ENCODE measurements at regions not wholly inside any gene's neighbourhood (a gene's known extent, or its start where the extent isn't known, plus 50 kb on each side); places are given as distances from the start of the nearest gene placed in this dataset.

DNA sequence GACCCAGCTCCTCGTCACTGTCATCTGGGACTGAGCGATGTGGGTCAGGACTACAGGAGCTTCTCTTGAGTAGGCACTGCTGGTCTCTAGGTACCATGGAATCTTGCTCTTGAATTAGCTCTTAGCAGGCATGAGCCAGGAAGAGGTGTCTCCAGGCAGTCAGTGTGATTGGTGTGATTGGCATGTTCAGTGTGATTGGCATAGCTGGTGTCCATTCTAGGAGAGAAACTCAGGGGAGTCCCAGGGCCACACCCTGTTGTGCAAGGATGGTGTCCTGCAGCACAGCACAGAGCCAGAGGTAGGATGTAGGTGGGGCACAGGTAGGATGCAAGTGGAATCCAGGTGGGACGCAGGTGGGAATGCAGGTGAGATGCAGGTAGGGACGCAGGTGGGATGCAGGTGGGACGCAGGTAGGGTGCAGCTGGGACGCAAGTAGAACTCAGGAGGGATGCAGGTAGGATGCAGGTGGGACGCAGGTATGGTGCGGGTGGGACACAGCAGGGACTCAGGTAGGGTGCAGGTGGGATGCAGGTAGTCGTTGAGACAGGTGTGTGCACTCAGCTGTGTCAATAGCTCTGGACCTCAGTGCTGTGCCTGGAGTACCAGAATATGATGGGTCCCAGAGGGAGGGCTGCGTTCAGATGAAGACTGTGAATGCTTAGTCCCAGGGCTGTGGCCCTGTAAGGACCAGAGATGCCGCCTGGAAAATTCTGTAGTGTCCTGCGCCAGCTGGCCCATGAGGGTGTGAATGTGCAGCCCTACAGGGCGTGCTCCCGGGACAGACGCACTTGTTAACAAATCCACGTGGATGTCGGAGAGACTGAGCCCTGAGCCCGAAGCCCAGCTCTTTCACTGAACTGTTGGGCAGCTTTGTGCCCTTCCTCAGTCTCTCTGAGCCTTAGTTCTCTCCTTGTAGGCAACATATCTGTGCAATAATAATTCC lies 248.2 kb upstream of the PITRM1 start:
- peaks cover 7% of the 10 kb centered on the region for H3K4me1 ChIP-seq
- H3K4me3 ChIP-seq, result no peak overlapping the region
- no peaks in the 10 kb centered on the region for H3K9me3 ChIP-seq
- peak in 1 of 2 donors; percentile 53 for DNase-seq (ENCODE audit: low spot score in 2 of 2)
- TF ChIP-seq POLR2AphosphoS5 (IDR thresholded peaks at IDR 0.05), result no peak
- H3K27ac ChIP-seq, result no peak overlapping the region
- no peaks in the 10 kb centered on the region for H3K27me3 ChIP-seq
- no peaks in the 10 kb centered on the region for H3K36me3 ChIP-seq
- 85% methylated on average over 17 of the region's 18 CpGs for WGBS

- Histone ChIP-seq H3K4me1 (peaks cover 4% of the 10 kb centered on the region), H3K4me3 (no peak overlapping the region), H3K27ac (no peak overlapping the region), H3K27me3 (no peaks in the 10 kb centered on the region), H3K9me3 (no peaks in the 10 kb centered on the region), H3K36me3 (no peaks in the 10 kb centered on the region)
- DNase-seq (ENCODE audit: low spot score in 2 of 2), result peak in 1 of 2 donors; percentile 59
- TF ChIP-seq POLR2A (IDR thresholded peaks at IDR 0.05) (no peak), EP300 (IDR thresholded peaks at IDR 0.05) (no peak), POLR2AphosphoS5 (IDR thresholded peaks at IDR 0.05) (no peak)
- TF ChIP-seq, protein P1, sequence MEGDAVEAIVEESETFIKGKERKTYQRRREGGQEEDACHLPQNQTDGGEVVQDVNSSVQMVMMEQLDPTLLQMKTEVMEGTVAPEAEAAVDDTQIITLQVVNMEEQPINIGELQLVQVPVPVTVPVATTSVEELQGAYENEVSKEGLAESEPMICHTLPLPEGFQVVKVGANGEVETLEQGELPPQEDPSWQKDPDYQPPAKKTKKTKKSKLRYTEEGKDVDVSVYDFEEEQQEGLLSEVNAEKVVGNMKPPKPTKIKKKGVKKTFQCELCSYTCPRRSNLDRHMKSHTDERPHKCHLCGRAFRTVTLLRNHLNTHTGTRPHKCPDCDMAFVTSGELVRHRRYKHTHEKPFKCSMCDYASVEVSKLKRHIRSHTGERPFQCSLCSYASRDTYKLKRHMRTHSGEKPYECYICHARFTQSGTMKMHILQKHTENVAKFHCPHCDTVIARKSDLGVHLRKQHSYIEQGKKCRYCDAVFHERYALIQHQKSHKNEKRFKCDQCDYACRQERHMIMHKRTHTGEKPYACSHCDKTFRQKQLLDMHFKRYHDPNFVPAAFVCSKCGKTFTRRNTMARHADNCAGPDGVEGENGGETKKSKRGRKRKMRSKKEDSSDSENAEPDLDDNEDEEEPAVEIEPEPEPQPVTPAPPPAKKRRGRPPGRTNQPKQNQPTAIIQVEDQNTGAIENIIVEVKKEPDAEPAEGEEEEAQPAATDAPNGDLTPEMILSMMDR (IDR thresholded peaks at IDR 0.05), result no peak
- 66% methylated on average over 11 of the region's 12 CpGs for WGBS
Observed at GRCh38 chr10:3419719-3420495, 247.3 kb upstream of the PITRM1 start.

GRCh38 chr10:3418926-3419325 lies 246.3 kb upstream of the PITRM1 start:
- DNase-seq (ENCODE audit: low spot score in 2 of 2), result peak in 1 of 2 donors; percentile 32
- Histone ChIP-seq H3K27me3 (no peaks in the 10 kb centered on the region), H3K4me3 (no peak overlapping the region), H3K27ac (no peak overlapping the region), H3K9me3 (no peaks in the 10 kb centered on the region), H3K36me3 (no peaks in the 10 kb centered on the region), H3K4me1 (no peaks in the 10 kb centered on the region)
- WGBS, result 84% methylated on average over 11 of the region's 12 CpGs
- TF ChIP-seq POLR2AphosphoS5 (IDR thresholded peaks at IDR 0.05), result no peak
- TF ChIP-seq, protein P1 (IDR thresholded peaks at IDR 0.05), result no peak

- no peak for TF ChIP-seq POLR2A (IDR thresholded peaks at IDR 0.05)
- no peak for TF ChIP-seq POLR2AphosphoS5 (IDR thresholded peaks at IDR 0.05)
- TF ChIP-seq, protein P1 (IDR thresholded peaks at IDR 0.05), result no peak
- no peak for TF ChIP-seq EP300 (IDR thresholded peaks at IDR 0.05)
Observed at GRCh38 chr10:3418041-3418754, 245.6 kb upstream of the PITRM1 start.

DNA sequence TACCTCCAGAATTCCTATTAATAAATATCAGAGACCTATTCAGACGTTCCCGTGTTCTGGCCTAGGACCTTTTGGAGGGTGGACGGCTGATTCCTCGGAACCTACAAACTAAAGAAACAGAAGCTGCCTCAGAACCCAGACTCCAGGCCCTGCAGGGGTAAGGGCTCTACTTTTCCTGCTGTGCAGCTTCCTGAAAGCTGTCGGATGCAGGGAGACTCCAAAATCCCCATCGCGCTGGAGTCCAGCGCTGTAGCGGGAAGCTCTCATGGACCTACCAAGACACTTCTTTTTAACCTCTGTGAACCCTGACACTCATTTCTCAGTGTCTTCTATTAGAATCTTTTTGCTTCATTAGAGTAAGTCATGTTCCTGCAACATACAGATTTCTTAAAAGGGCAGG lies 244.5 kb upstream of the PITRM1 start:
- Histone ChIP-seq H3K27me3 (no peaks in the 10 kb centered on the region), H3K4me3 (no peak overlapping the region), H3K36me3 (no peaks in the 10 kb centered on the region), H3K4me1 (no peaks in the 10 kb centered on the region), H3K27ac (no peak overlapping the region), H3K9me3 (no peaks in the 10 kb centered on the region)
- TF ChIP-seq POLR2AphosphoS5 (IDR thresholded peaks at IDR 0.05) (no peak), POLR2A (IDR thresholded peaks at IDR 0.05) (no peak), EP300 (IDR thresholded peaks at IDR 0.05) (no peak)
- TF ChIP-seq, protein P1 (IDR thresholded peaks at IDR 0.05), result no peak
- WGBS, result 92% methylated on average over 9 of the region's 9 CpGs
- DNase-seq (ENCODE audit: low spot score in 2 of 2), result no peak

More at GRCh38 chr10:3418041-3418754, 245.6 kb upstream of the PITRM1 start:
- H3K4me3 ChIP-seq, result no peak overlapping the region
- no peaks in the 10 kb centered on the region for H3K27me3 ChIP-seq
- WGBS, result 82% methylated on average over 13 of the region's 13 CpGs
- DNase-seq (ENCODE audit: low spot score in 2 of 2), result no peak
- H3K27ac ChIP-seq, result no peak overlapping the region
- no peaks in the 10 kb centered on the region for H3K36me3 ChIP-seq
- no peaks in the 10 kb centered on the region for H3K9me3 ChIP-seq
- H3K4me1 ChIP-seq, result no peaks in the 10 kb centered on the region

Measured in suprapubic skin (tissue), 4 donors.